ENCODE measurements at regions not wholly inside any gene's neighbourhood (a gene's known extent, or its start where the extent isn't known, plus 50 kb on each side); places are given as distances from the start of the nearest gene placed in this dataset.

GRCh38 chr17:14745541-14745940 is 444.7 kb downstream of the HS3ST3B1 start:
- WGBS, result 96% methylated on average over 1 of the region's 1 CpG
- intact Hi-C loops (cut with DNase I), result no loop called here
- no peak overlapping the region for H3K27ac ChIP-seq (replicated peaks in 1 of 4)
- TF ChIP-seq CTCF (IDR thresholded peaks at IDR 0.05) (no peak), EP300 (IDR thresholded peaks at IDR 0.05) (no peak), POLR2AphosphoS5 (IDR thresholded peaks at IDR 0.05) (no peak), POLR2A (IDR thresholded peaks at IDR 0.05; ENCODE audit: low read depth) (no peak)
- no peaks in the 10 kb centered on the region for H3K4me1 ChIP-seq
- DNase-seq (ENCODE audit: extremely low spot score), result no peak
- no peak overlapping the region for H3K4me3 ChIP-seq
- no peaks in the 10 kb centered on the region for H3K9me3 ChIP-seq
- no peaks in the 10 kb centered on the region for H3K36me3 ChIP-seq
- H3K27me3 ChIP-seq, result no peaks in the 10 kb centered on the region

- no peak for DNase-seq (ENCODE audit: extremely low spot score)
- no peak for TF ChIP-seq POLR2AphosphoS5 (IDR thresholded peaks at IDR 0.05)
- no peak for TF ChIP-seq CTCF (IDR thresholded peaks at IDR 0.05)
- TF ChIP-seq POLR2A (IDR thresholded peaks at IDR 0.05; ENCODE audit: low read depth), result no peak
- no peak for TF ChIP-seq EP300 (IDR thresholded peaks at IDR 0.05)
- Histone ChIP-seq H3K27ac (replicated peaks in 1 of 4) (no peak overlapping the region), H3K4me3 (no peak overlapping the region), H3K27me3 (no peaks in the 10 kb centered on the region), H3K4me1 (no peaks in the 10 kb centered on the region), H3K9me3 (no peaks in the 10 kb centered on the region), H3K36me3 (no peaks in the 10 kb centered on the region)
- 80% methylated on average over 4 of the region's 4 CpGs for WGBS
- intact Hi-C loops (cut with DNase I), result no loop called here
Measured at GRCh38 chr17:14744761-14745473, 444.0 kb downstream of the HS3ST3B1 start.

- Histone ChIP-seq H3K27ac (replicated peaks in 1 of 4) (no peak overlapping the region), H3K27me3 (no peaks in the 10 kb centered on the region), H3K36me3 (no peaks in the 10 kb centered on the region), H3K9me3 (no peaks in the 10 kb centered on the region), H3K4me3 (no peak overlapping the region), H3K4me1 (no peaks in the 10 kb centered on the region)
- 87% methylated on average over 8 of the region's 8 CpGs for WGBS
- intact Hi-C loops (cut with DNase I), result no loop called here
- TF ChIP-seq POLR2A (IDR thresholded peaks at IDR 0.05; ENCODE audit: low read depth) (no peak), CTCF (IDR thresholded peaks at IDR 0.05) (no peak), EP300 (IDR thresholded peaks at IDR 0.05) (no peak), POLR2AphosphoS5 (IDR thresholded peaks at IDR 0.05) (no peak)
- peak; percentile 34 for DNase-seq (ENCODE audit: extremely low spot score)
Measured at GRCh38 chr17:14741491-14741890, 440.6 kb downstream of the HS3ST3B1 start.

DNA sequence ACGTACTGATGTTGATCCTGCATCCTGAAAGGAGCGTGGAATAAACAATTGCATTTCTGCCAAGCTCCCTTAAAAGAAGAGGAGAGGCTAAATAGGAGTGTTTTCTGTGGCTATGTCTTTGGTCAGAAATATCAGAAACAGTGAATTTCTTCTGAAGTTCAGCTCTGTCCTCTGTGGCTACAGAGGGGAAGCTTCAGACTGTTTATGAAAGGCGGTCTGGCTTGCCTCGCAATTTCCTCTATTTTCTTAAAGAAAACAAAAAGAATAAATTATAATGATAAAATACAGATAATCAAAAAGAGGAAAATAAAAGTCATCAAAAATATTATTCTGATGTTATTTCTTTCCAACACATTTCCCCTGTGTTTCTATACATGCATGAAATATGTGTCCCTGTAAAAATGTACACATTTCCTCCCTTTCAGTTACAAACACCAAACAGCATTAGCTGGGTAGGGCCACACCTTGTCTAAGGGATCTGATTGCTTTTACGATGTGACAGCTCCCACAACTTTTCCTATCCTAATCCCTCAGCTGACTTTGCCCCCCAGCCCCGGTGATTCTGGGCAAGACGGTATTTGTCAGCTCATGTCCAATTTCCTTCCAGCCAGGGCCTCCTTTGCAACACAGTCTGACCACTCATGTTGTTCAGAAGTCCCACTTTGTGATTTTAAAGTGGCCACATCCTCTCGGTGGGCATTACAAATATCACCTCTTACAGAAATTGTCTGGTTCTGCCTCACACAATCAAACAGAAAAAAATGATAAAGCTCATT is 439.0 kb downstream of the HS3ST3B1 start:
- intact Hi-C loops (cut with DNase I), result no loop called here
- WGBS, result 64% methylated on average over 8 of the region's 8 CpGs
- H3K4me3 ChIP-seq, result no peak overlapping the region
- H3K27me3 ChIP-seq, result no peaks in the 10 kb centered on the region
- no peaks in the 10 kb centered on the region for H3K9me3 ChIP-seq
- H3K36me3 ChIP-seq, result no peaks in the 10 kb centered on the region
- no peak for TF ChIP-seq POLR2A (IDR thresholded peaks at IDR 0.05; ENCODE audit: low read depth)
- no peak for TF ChIP-seq CTCF (IDR thresholded peaks at IDR 0.05)
- TF ChIP-seq POLR2AphosphoS5 (IDR thresholded peaks at IDR 0.05), result no peak
- TF ChIP-seq EP300 (IDR thresholded peaks at IDR 0.05), result no peak
- H3K4me1 ChIP-seq, result no peaks in the 10 kb centered on the region
- peak; percentile 80 for DNase-seq (ENCODE audit: extremely low spot score)
- no peak overlapping the region for H3K27ac ChIP-seq (replicated peaks in 1 of 4)

Data from esophagus muscularis mucosa (tissue), 4 donors.